NT2/D1 (cell line): ENCODE measurements at regions not wholly inside any gene's neighbourhood (a gene's known extent, or its start where the extent isn't known, plus 50 kb on each side); places are given as distances from the start of the nearest gene placed in this dataset.

Experiments
- DNase-seq: peaks from one replicate; pipeline ENCODE4 v3.0.0-alpha.2; 2011; ENCODE audit warnings: low read depth, low spot score
- H3K27me3 ChIP-seq: 2 replicates; pipeline ENCODE4 v1.6.0; 2011; ENCODE audit warnings: mild to moderate bottlenecking; ENCODE audit not compliant: insufficient read length, insufficient read depth
- H3K36me3 ChIP-seq: 2 replicates; pipeline ENCODE4 v1.6.1; 2011; ENCODE audit warnings: mild to moderate bottlenecking, low read length, mixed read lengths; ENCODE audit not compliant: insufficient read depth, insufficient read length
- H3K4me1 ChIP-seq: 2 replicates; pipeline ENCODE4 v1.5.1; 2011; ENCODE audit not compliant: insufficient read depth, insufficient read length
- H3K4me3 ChIP-seq: 2 replicates; pipeline ENCODE4 v1.5.1; 2011; ENCODE audit warnings: low read depth; ENCODE audit not compliant: insufficient read length
- H3K9ac ChIP-seq: 2 replicates; pipeline ENCODE4 v1.6.0; 2011; ENCODE audit warnings: low read depth; ENCODE audit not compliant: insufficient read length
- H3K9me3 ChIP-seq: 2 replicates; pipeline ENCODE4 v1.5.1; 2011; ENCODE audit warnings: mild to moderate bottlenecking, low read length; ENCODE audit not compliant: insufficient read depth
- SUZ12 ChIP-seq: IDR thresholded peaks from 2 replicates; pipeline ENCODE4 v1.6.1; 2011; ENCODE audit not compliant: insufficient read length, insufficient read depth; ENCODE audit errors: extremely low read depth
- YY1 ChIP-seq: IDR thresholded peaks from 2 replicates; pipeline ENCODE4 v1.6.1; 2011; ENCODE audit not compliant: insufficient read length, insufficient read depth
- ZNF274 ChIP-seq: IDR thresholded peaks from 2 replicates; pipeline ENCODE4 v1.6.1; 2011; ENCODE audit warnings: mild to moderate bottlenecking, low read depth, low read length

GRCh38 chr10:113458451-113458850 lies 94.4 kb upstream of the HABP2 start:
- Histone ChIP-seq H3K27me3 (no peaks in the 10 kb centered on the region), H3K9ac (no peak overlapping the region), H3K4me3 (no peak overlapping the region), H3K4me1 (no peaks in the 10 kb centered on the region), H3K9me3 (peaks cover 6% of the 10 kb centered on the region; the same call in 1 of the 2 replicates), H3K36me3 (no peaks in the 10 kb centered on the region)
- no peak for DNase-seq
- TF ChIP-seq SUZ12, result no peak
- no peak for TF ChIP-seq ZNF274
- TF ChIP-seq YY1, result no peak

DNA sequence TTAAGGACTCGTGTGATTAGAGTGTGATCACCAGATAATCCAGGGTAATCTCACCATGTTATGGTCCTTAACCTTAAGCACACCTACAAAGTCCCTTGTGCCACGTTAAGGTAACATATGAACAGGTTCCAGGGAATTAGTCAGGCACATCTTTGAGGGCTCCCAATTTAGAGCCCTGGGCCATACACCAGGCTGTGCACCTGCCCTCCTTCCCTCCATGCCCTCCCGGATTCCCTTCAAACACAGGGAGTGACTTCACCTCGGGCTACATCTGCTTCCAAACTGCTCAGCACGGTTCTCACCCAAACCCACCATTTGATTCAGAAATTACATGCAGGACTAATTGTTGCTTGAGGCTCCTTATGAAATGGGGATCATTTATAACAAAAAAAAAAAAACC lies 93.9 kb upstream of the HABP2 start:
- Histone ChIP-seq H3K9me3 (peaks cover 6% of the 10 kb centered on the region; the same call in 1 of the 2 replicates), H3K4me3 (no peak overlapping the region), H3K9ac (no peak overlapping the region), H3K4me1 (no peaks in the 10 kb centered on the region), H3K27me3 (no peaks in the 10 kb centered on the region), H3K36me3 (no peaks in the 10 kb centered on the region)
- no peak for TF ChIP-seq SUZ12
- no peak for TF ChIP-seq YY1
- no peak for TF ChIP-seq ZNF274
- no peak for DNase-seq

- TF ChIP-seq ZNF274 (no peak), SUZ12 (no peak), YY1 (no peak)
- no peak overlapping the region for H3K9ac ChIP-seq
- DNase-seq, result no peak
These were observed 93.1 kb upstream of the HABP2 start for GRCh38 chr10:113459626-113460280.

GRCh38 chr10:113463083-113463482 lies 89.8 kb upstream of the HABP2 start:
- no peak for DNase-seq
- Histone ChIP-seq H3K9me3 (0 out of 2 replicates have a peak, but pooled peaks cover 6% of the 10 kb centered on the region), H3K27me3 (no peaks in the 10 kb centered on the region), H3K4me3 (no peak overlapping the region), H3K4me1 (no peaks in the 10 kb centered on the region), H3K36me3 (no peaks in the 10 kb centered on the region), H3K9ac (no peak overlapping the region)
- TF ChIP-seq ZNF274, result no peak
- no peak for TF ChIP-seq YY1
- TF ChIP-seq SUZ12, result no peak

More at GRCh38 chr10:113459626-113460280, 93.1 kb upstream of the HABP2 start:
- H3K9me3 ChIP-seq, result peaks cover 6% of the 10 kb centered on the region; the same call in 1 of the 2 replicates
- no peaks in the 10 kb centered on the region for H3K36me3 ChIP-seq
- H3K4me1 ChIP-seq, result no peaks in the 10 kb centered on the region
- H3K27me3 ChIP-seq, result no peaks in the 10 kb centered on the region
- H3K4me3 ChIP-seq, result no peak overlapping the region

- H3K4me3 ChIP-seq, result no peak overlapping the region
- no peaks in the 10 kb centered on the region for H3K4me1 ChIP-seq
- no peaks in the 10 kb centered on the region for H3K27me3 ChIP-seq
- H3K9me3 ChIP-seq, result 0 out of 2 replicates have a peak, but pooled peaks cover 6% of the 10 kb centered on the region
- H3K9ac ChIP-seq, result no peak overlapping the region
- H3K36me3 ChIP-seq, result no peaks in the 10 kb centered on the region
- TF ChIP-seq YY1 (no peak), SUZ12 (no peak), ZNF274 (no peak)
- no peak for DNase-seq
These were observed 89.1 kb upstream of the HABP2 start for GRCh38 chr10:113463777-113464176.

DNA sequence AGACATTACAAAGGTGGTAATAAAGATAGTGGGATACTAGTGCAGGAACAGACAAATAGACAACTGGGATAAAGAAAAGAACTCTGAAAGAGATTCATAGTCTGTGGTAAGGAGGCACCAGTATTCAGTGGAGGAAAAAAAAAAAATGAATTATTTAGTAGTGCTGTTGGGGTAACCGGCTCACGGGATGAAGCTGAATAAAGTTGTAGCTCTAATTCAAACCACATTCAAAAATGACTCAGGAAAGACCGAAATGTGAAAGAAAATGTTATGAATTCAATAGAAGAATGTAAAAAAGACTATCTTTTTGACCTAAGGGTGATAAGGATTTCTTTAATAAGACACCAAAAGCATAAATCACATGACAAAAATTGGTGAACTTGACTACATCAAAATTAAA lies 83.1 kb upstream of the HABP2 start:
- DNase-seq, result no peak
- H3K9ac ChIP-seq, result no peak overlapping the region
- TF ChIP-seq SUZ12, result no peak
- no peak for TF ChIP-seq YY1
- TF ChIP-seq ZNF274, result no peak
- no peak overlapping the region for H3K4me3 ChIP-seq
- H3K36me3 ChIP-seq, result no peaks in the 10 kb centered on the region
- H3K4me1 ChIP-seq, result no peaks in the 10 kb centered on the region
- H3K9me3 ChIP-seq, result no peaks in the 10 kb centered on the region
- no peaks in the 10 kb centered on the region for H3K27me3 ChIP-seq

DNA sequence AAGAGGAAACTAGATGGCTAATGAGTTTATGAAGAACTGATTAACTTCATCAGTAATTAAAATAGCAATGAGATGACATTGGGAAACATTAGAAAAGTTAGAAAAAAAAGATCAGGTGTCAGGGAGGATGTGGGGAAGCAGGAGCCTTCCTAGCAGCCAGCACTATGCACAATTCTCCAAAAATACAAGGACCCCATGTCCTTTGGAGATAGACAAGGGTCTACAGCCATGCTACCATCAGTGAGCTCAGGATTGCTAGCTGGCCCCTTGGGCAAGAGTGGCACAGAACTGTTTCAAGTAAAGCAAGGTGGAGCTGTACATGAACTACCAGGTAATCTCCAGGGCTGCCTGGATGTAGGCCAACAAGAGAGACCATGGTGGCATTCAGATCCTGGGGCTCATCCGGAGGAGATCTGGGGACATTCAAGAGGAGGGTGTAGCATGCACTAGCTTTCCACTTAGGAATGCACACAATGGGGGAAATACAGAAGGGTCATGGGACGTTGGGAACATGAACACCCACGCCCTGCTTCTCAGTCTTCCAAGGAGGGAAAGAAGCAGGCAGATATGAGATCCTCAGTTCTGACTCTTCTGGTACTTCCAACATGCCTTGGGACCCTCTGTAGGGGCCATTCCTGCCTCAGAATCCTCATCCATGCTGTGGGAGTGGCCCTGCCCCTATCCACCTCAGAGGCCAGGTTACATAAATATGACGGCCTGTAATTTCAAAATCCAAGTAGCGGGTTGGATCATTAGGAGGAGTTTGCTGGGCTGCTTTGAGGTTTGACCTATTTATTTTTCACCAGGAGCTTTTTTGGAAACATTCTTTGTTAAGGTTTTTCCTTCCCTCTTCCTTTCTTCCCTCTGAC lies 82.2 kb upstream of the HABP2 start:
- Histone ChIP-seq H3K9me3 (no peaks in the 10 kb centered on the region), H3K27me3 (no peaks in the 10 kb centered on the region), H3K4me1 (no peaks in the 10 kb centered on the region), H3K36me3 (no peaks in the 10 kb centered on the region), H3K4me3 (no peak overlapping the region), H3K9ac (no peak overlapping the region)
- DNase-seq, result no peak
- TF ChIP-seq ZNF274, result no peak
- TF ChIP-seq SUZ12, result no peak
- no peak for TF ChIP-seq YY1
